ENCODE measurements at regions not wholly inside any gene's neighbourhood (a gene's known extent, or its start where the extent isn't known, plus 50 kb on each side); places are given as distances from the start of the nearest gene placed in this dataset.

DNA sequence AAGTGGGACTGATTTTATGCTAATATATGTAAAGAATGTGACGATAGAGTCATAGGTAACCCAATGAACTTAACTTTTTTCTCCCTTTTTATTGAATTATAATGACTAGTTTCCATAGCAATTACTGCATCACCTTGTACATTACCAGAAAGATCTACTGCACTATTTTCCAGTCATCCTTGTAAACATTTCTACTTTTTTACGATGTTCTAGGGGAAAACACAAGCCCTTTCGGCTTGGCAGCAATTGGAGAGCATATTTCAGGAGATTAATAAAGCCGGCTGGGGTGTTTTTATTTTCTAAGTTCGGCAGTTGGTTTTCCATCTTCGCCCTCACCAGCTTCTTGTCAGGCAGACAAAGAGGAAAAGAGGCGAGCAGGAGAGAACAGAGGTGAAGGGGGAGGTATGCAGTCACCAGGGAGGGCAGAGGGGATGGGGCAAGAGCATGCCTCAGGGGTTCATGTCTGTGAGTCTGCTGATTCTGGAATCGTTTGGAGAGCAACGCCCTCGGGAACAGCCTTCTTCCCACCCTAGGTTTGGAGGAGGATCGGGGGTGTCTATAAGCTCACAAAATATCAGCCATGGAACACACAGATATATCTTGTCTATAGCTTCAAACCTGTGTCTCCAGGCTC is 476.4 kb downstream of the MIAT start:
- Histone ChIP-seq H3K36me3 (ENCODE audit: low read depth) (no peaks in the 10 kb centered on the region), H3K9me3 (no peaks in the 10 kb centered on the region), H3K4me1 (ENCODE audit: low read depth) (no peaks in the 10 kb centered on the region), H3K4me3 (no peak overlapping the region)
- intact Hi-C loops (cut with DNase I, micrococcal nuclease) = no loop called here
- ATAC-seq = no peak
- TF ChIP-seq, protein P1, sequence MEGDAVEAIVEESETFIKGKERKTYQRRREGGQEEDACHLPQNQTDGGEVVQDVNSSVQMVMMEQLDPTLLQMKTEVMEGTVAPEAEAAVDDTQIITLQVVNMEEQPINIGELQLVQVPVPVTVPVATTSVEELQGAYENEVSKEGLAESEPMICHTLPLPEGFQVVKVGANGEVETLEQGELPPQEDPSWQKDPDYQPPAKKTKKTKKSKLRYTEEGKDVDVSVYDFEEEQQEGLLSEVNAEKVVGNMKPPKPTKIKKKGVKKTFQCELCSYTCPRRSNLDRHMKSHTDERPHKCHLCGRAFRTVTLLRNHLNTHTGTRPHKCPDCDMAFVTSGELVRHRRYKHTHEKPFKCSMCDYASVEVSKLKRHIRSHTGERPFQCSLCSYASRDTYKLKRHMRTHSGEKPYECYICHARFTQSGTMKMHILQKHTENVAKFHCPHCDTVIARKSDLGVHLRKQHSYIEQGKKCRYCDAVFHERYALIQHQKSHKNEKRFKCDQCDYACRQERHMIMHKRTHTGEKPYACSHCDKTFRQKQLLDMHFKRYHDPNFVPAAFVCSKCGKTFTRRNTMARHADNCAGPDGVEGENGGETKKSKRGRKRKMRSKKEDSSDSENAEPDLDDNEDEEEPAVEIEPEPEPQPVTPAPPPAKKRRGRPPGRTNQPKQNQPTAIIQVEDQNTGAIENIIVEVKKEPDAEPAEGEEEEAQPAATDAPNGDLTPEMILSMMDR (IDR thresholded peaks at IDR 0.05) = no peak
- DNase-seq = no peak

DNA sequence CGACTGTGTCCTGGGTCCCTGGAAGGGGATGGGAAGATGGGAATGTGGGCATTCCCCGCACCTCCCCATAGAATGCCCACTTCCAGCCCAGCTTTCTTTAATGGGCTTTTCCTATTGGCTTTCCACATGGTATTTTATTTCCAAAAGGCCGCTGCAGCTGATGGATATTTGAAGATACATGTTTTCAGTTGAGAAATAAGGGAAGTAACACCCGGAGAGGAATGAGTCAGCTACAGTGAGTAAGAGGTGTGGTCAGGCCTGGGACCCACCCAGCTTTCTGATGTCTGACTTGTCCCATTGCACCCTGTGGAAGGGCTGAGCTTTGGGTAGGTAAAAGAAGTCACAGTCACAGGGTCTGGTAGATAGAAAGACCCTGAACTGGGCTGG is 476.9 kb downstream of the MIAT start:
- no peaks in the 10 kb centered on the region for H3K36me3 ChIP-seq (ENCODE audit: low read depth)
- TF ChIP-seq, protein P1 (IDR thresholded peaks at IDR 0.05) = no peak
- no peaks in the 10 kb centered on the region for H3K4me1 ChIP-seq (ENCODE audit: low read depth)
- intact Hi-C loops (cut with DNase I, micrococcal nuclease) = no loop called here
- peak; percentile 64 for ATAC-seq
- peak in 1 of 3 donors; percentile 29 for DNase-seq
- no peaks in the 10 kb centered on the region for H3K9me3 ChIP-seq
- no peak overlapping the region for H3K4me3 ChIP-seq

DNA sequence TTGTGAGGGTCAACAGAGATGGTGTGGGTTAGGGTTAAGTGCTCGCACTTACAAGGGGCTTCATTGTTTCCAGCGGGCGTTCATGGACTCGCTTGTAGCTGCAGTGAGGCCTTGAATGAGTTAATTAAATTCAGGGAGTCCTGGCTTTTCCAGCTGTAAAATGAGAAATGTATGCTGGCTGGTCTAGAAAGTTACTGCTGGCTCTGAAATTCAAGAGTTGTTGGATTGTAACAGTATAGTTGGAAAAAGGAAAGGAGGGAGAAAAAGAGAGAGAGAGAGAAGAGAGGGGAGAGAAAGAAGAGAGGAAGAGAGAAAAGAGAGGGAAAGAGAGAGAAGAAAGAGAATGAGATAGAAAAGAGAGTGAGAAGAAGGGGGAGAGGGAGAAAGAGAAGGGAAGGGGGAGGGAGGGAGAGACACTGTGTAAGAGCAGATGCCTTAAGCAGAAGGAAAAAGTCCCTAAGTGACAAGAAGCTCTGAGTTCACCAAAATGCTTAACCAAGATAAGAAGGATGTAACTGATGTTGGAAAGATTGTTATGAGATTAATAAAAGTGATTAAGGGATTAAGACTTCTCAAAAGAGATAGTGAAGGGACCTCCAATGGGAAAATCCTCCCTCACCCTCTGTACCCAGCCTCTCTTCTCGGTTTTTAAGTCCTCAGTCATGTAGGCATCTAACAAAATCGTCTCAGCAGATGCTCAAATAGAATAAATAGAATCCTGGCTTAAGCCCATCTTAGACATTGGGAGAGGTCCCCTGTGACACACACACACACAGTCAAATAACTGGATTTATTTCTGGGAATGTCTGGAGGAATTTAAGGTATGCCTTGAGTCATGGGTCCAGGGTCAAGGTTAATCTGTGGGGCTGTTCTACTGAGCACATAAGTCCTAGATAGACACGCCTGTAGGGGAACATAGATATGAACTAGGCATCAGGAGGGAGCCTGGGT is 477.9 kb downstream of the MIAT start:
- Histone ChIP-seq H3K9me3 (no peaks in the 10 kb centered on the region), H3K4me1 (ENCODE audit: low read depth) (no peaks in the 10 kb centered on the region), H3K4me3 (no peak overlapping the region), H3K36me3 (ENCODE audit: low read depth) (no peaks in the 10 kb centered on the region)
- intact Hi-C loops (cut with DNase I, micrococcal nuclease) = no loop called here
- ATAC-seq (no peak), DNase-seq (no peak)
- TF ChIP-seq, protein P1 (IDR thresholded peaks at IDR 0.05) = no peak

DNA sequence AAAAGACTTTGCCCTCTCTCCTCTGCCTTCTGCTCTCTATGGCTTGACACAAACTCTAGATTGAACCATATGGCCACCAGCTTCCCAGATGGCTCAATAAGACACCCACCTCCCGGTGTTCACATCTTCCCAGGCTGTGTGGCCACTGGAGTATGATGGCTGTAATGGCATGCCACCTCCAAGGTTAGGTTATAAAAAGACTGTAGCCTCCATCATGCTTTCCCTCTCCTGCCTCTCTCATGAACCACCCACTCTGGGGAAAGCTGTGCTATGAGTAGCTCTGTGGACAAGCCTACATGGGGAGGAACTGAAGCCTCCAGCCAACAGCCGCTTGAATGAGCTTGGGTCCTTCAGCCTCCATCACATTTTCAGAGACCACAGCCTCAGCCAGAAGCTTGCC is 479.2 kb downstream of the MIAT start:
- Histone ChIP-seq H3K4me3 (no peak overlapping the region), H3K9me3 (no peaks in the 10 kb centered on the region), H3K36me3 (ENCODE audit: low read depth) (no peaks in the 10 kb centered on the region), H3K4me1 (ENCODE audit: low read depth) (no peaks in the 10 kb centered on the region)
- intact Hi-C loops (cut with DNase I, micrococcal nuclease) = no loop called here
- TF ChIP-seq, protein P1 (IDR thresholded peaks at IDR 0.05) = no peak
- ATAC-seq (no peak), DNase-seq (no peak)

DNA sequence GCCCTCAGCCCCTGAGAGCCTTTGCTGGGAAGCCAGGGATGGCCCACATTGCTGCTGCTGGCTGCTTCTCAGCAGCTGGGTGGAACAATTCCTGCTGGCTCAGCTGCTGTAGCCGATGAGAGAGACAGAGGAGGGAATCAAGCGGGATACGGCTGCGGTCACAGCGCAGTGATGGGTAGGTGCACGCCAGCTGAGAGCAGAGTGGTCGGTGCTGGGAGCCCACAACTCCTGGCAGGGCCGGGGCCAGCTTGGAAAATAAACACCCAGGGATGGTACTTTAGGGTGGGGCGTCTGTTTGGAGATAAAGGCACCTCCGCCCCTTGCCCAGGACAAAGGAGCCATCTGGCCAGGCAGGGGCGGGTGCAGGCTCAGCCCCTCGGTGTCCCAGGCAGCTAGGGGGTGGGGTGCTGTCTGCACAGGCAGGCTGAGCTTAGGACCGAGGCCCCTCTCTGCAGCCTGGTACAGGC is 480.5 kb downstream of the MIAT start:
- H3K4me1 ChIP-seq (ENCODE audit: low read depth) = no peaks in the 10 kb centered on the region
- H3K4me3 ChIP-seq = no peak overlapping the region
- DNase-seq = no peak
- TF ChIP-seq, protein P1 (IDR thresholded peaks at IDR 0.05) = no peak
- H3K36me3 ChIP-seq (ENCODE audit: low read depth) = no peaks in the 10 kb centered on the region
- intact Hi-C loops (cut with DNase I, micrococcal nuclease) = no loop called here
- ATAC-seq = no peak
- H3K9me3 ChIP-seq = no peaks in the 10 kb centered on the region
